ENCODE measurements at regions not wholly inside any gene's neighbourhood (a gene's known extent, or its start where the extent isn't known, plus 50 kb on each side); places are given as distances from the start of the nearest gene placed in this dataset.

- TF ChIP-seq CTCF (IDR thresholded peaks at IDR 0.05) (no peak), POLR2A (IDR thresholded peaks at IDR 0.05) (no peak)
Observed at GRCh38 chr14:23895053-23895419, 58.5 kb upstream of the DHRS4 start.

All from uterus (tissue), 2 donors.